HepG2 (cell line): ENCODE measurements at regions not wholly inside any gene's neighbourhood (a gene's known extent, or its start where the extent isn't known, plus 50 kb on each side); places are given as distances from the start of the nearest gene placed in this dataset.

ENCODE experiments used
- ATAC-seq: fragments of 200-7000 bp; cut with Tn5 transposase; 3 replicates; pipeline ENCODE4 v1.9.1; 2020; ENCODE audit warnings: mild to moderate bottlenecking, moderate library complexity
- BruUV-seq: library from RNA; stranded (reverse); fragments of 400-500 nt; replicated peaks from 2 replicates; lab custom pipeline; 2021; lab: Mats Ljungman, UMichigan
- CTCF ChIA-PET: fragments of 300-600 bp; formaldehyde crosslinking; extraction: SDS; loops from one replicate; lab custom pipeline; 2021; ENCODE audit warnings: low total read pairs, inconsistent platforms, low intra/inter-chr PET ratio; lab: Yijun Ruan, JAX
- POLR2A ChIA-PET: fragments of 350-600 bp; sonication (Branson Sonifier 250); formaldehyde crosslinking; loops from one replicate; lab custom pipeline; 2020; ENCODE audit warnings: antibody characterized with exemption, inconsistent platforms; lab: Yijun Ruan, JAX
- DNase-seq: peaks from one replicate; pipeline ENCODE4 v3.0.0-alpha.2; 2015; ENCODE audit warnings: low spot score
- FAIRE-seq: peaks from 3 replicates; lab custom pipeline; 2011; peaks lifted over from hg19 to GRCh38; lab: Jason Lieb, UNC
- H2AFZ ChIP-seq: one replicate; pipeline ENCODE4 v1.6.1; 2011; ENCODE audit warnings: low read length, inconsistent platforms
- H3K27ac ChIP-seq: fragments of 300-600 bp; 3 replicates; pipeline ENCODE4 v1.8.0; 2011; ENCODE audit warnings: mixed run types, mild to moderate bottlenecking, mixed read lengths, low read length, inconsistent platforms; ENCODE audit not compliant: insufficient read depth; ENCODE audit errors: extremely low read length
- H3K27me3 ChIP-seq, 2 experiments: fragments of 200-600 bp in 1 of 2; 2 replicates in 1 of 2; 3 replicates in 1 of 2; pipeline versions ENCODE4 v1.6.0 to v1.8.0; 2011; ENCODE audit warnings: low read length in 2 of 2, mild to moderate bottlenecking in 2 of 2, moderate library complexity in 2 of 2, inconsistent platforms in 1 of 2; ENCODE audit not compliant: insufficient read depth in 2 of 2, control insufficient read depth in 1 of 2
- H3K36me3 ChIP-seq, 2 experiments: fragments of 200-600 bp in 1 of 2; replicated peaks in 1 of 2; 2 replicates in 1 of 2; 3 replicates in 1 of 2; pipeline versions ENCODE4 v1.5.1 to v1.8.0; 2011; ENCODE audit warnings: low read length in 2 of 2, inconsistent platforms in 1 of 2; ENCODE audit not compliant: insufficient read depth in 2 of 2, control insufficient read depth in 1 of 2
- H3K4me1 ChIP-seq: 2 replicates; pipeline ENCODE4 v1.5.1; 2012; ENCODE audit warnings: low read length, inconsistent platforms; ENCODE audit not compliant: insufficient read depth
- H3K4me2 ChIP-seq: 2 replicates; pipeline ENCODE4 v1.6.0; 2011; ENCODE audit warnings: low read depth, low read length, inconsistent platforms
- H3K4me3 ChIP-seq, 3 experiments: fragments of 200-600 bp in 1 of 3; sonication (generic), shearing (Covaris generic) in 1 of 3; replicated peaks in 1 of 3; 2 replicates each; pipeline ENCODE4 v1.5.1; 2011 to 2016; ENCODE audit warnings: low read length in 3 of 3, inconsistent platforms in 2 of 3, low read depth in 2 of 3, mild to moderate bottlenecking in 2 of 3, control low read depth in 1 of 3, mixed read lengths in 1 of 3; ENCODE audit not compliant: insufficient read depth in 1 of 3
- H3K79me2 ChIP-seq: one replicate; pipeline ENCODE4 v1.6.1; 2011; ENCODE audit warnings: low read length, inconsistent platforms; ENCODE audit not compliant: insufficient read depth
- H3K9ac ChIP-seq: 2 replicates; pipeline ENCODE4 v1.6.0; 2011; ENCODE audit warnings: mild to moderate bottlenecking, low read depth, low read length, inconsistent platforms; ENCODE audit not compliant: insufficient read depth
- H3K9me3 ChIP-seq: 2 replicates; pipeline ENCODE4 v1.5.1; 2012; ENCODE audit warnings: mild to moderate bottlenecking, low read length
- H4K20me1 ChIP-seq: 2 replicates; pipeline ENCODE4 v1.6.0; 2011; ENCODE audit warnings: inconsistent platforms, mild to moderate bottlenecking, low read length, moderate library complexity; ENCODE audit not compliant: insufficient read depth
- CEBPG ChIP-seq: IDR thresholded peaks from 2 replicates; pipeline ENCODE4 v1.6.1; 2016
- FOSL2 ChIP-seq: sonication (generic); formaldehyde crosslinking; IDR thresholded peaks from 2 replicates; pipeline ENCODE4 v1.4.0; 2020; ENCODE audit warnings: missing genetic modification reagents
- HES4 ChIP-seq: sonication (generic); formaldehyde crosslinking; IDR thresholded peaks from 2 replicates; pipeline ENCODE4 v1.9.0; 2021; ENCODE audit warnings: mild to moderate bottlenecking, missing genetic modification reagents, borderline replicate concordance
- HIVEP1 ChIP-seq: sonication (generic); formaldehyde crosslinking; IDR thresholded peaks from 2 replicates; pipeline ENCODE4 v1.4.0; 2020; ENCODE audit warnings: mild to moderate bottlenecking, missing genetic modification reagents
- NFYC ChIP-seq: IDR thresholded peaks from 2 replicates; pipeline ENCODE4 v1.6.1; 2016; ENCODE audit warnings: missing genetic modification reagents, missing compliant biosample characterization
- THAP11 ChIP-seq: IDR thresholded peaks from 2 replicates; pipeline ENCODE4 v1.6.1; 2016; ENCODE audit warnings: missing biosample characterization, missing genetic modification reagents
- TRIM22 ChIP-seq: fragments of 450-650 bp; IDR thresholded peaks from 2 replicates; pipeline ENCODE4 v1.6.1; 2017
- ZBTB43 ChIP-seq: sonication (generic); formaldehyde crosslinking; conservative IDR thresholded peaks from 2 replicates; pipeline ENCODE4 v1.4.0; 2020; ENCODE audit warnings: missing genetic modification reagents
- ZNF75D ChIP-seq: sonication (generic); formaldehyde crosslinking; IDR thresholded peaks from 2 replicates; pipeline ENCODE4 v1.8.1; 2023; ENCODE audit warnings: missing genetic modification reagents, mild to moderate bottlenecking, borderline replicate concordance
- ZNF768 ChIP-seq: sonication (generic); formaldehyde crosslinking; IDR thresholded peaks from 2 replicates; pipeline ENCODE4 v1.4.0; 2020; ENCODE audit warnings: missing genetic modification reagents
- ZNF883 ChIP-seq: sonication (generic); formaldehyde crosslinking; IDR thresholded peaks from 2 replicates; pipeline ENCODE4 v1.5.1; 2020; ENCODE audit warnings: mild to moderate bottlenecking, missing genetic modification reagents; ENCODE audit errors: not compliant biosample characterization
- WGBS: methylation state at CpG from one replicate; pipeline ENCODE4 v1.1.6; 2017; ENCODE audit warnings: low lambda C conversion rate; 5-methylcytosine and 5-hydroxymethylcytosine counted together
- in situ Hi-C: cut with HindIII; loops from 2 replicates; pipeline ENCODE4 v1.10.0; 2017; ENCODE audit warnings: low pct_unique_long_range_greater_than_20kb; ENCODE audit not compliant: extremely low pct_ligation_motif_present
- intact Hi-C: fragments of 100-400 bp; cut with micrococcal nuclease; formaldehyde crosslinking; loops from one replicate; pipeline ENCODE4 v1.10.0; 2022; ENCODE audit not compliant: unreplicated experiment

- TF ChIP-seq CEBPG (CRISPR knock-in tag) (no peak), HIVEP1 (CRISPR knock-in tag) (no peak), THAP11 (CRISPR knock-in tag) (no peak)
Measured at GRCh38 chr10:43873717-43874116, 225.0 kb upstream of the ZNF32 start (continued).

- peaks cover 13% of the 10 kb centered on the region for H3K4me1 ChIP-seq
- H2AFZ ChIP-seq = no peak overlapping the region
- no peaks in the 10 kb centered on the region for H3K79me2 ChIP-seq
- H3K27ac ChIP-seq = no peak overlapping the region
- 53% methylated on average over 3 of the region's 6 CpGs for WGBS
- in situ Hi-C loops (no loop called here), intact Hi-C loops (no loop called here)
- no peaks in the 10 kb centered on the region for H3K36me3 ChIP-seq
- no TSS peak for BruUV-seq
- no peak for TF ChIP-seq TRIM22
- TF ChIP-seq ZNF75D = no peak
- no peak for TF ChIP-seq ZNF768 (CRISPR knock-in tag)
- DNase-seq = no peak
- POLR2A ChIA-PET = no interaction called here
- H3K27me3 ChIP-seq = peaks cover 0 to under 1% of the 10 kb centered on the region in 2 experiments; a peak in 2 of 5 replicates
- no peak overlapping the region for H3K4me2 ChIP-seq
- no peak overlapping the region for H3K9ac ChIP-seq
- no peaks in the 10 kb centered on the region for H4K20me1 ChIP-seq
- no peak overlapping the region for H3K4me3 ChIP-seq
- ATAC-seq = no peak
- H3K9me3 ChIP-seq = no peaks in the 10 kb centered on the region
- CTCF ChIA-PET = no interaction called here
- FAIRE-seq = no peak
Measured at GRCh38 chr10:43872644-43873043, 224.0 kb upstream of the ZNF32 start.

GRCh38 chr10:43871545-43871944 is 222.9 kb upstream of the ZNF32 start:
- Histone ChIP-seq H3K36me3 (no peaks in the 10 kb centered on the region), H3K9me3 (no peaks in the 10 kb centered on the region), H4K20me1 (no peaks in the 10 kb centered on the region), H3K27me3 (no peaks in the 10 kb centered on the region; a peak in 2 of 5 replicates), H3K27ac (no peak overlapping the region), H3K79me2 (no peaks in the 10 kb centered on the region), H3K4me3 (no peak overlapping the region), H2AFZ (no peak overlapping the region), H3K9ac (no peak overlapping the region), H3K4me1 (peaks cover 24% of the 10 kb centered on the region), H3K4me2 (no peak overlapping the region)
- TF ChIP-seq ZNF883 = no peak
- TF ChIP-seq ZBTB43 = no peak
- no peak for TF ChIP-seq NFYC (CRISPR knock-in tag)
- no peak for TF ChIP-seq FOSL2 (CRISPR knock-in tag)
- TF ChIP-seq HES4 = no peak
- no TSS peak for BruUV-seq
- DNase-seq (no peak), ATAC-seq (no peak), FAIRE-seq (no peak)
- in situ Hi-C loops = no loop called here
- ChIA-PET CTCF (no interaction called here), POLR2A (no interaction called here)
- intact Hi-C loops = no loop called here
- 11% methylated on average over 3 of the region's 5 CpGs for WGBS
